Raji (cell line): ENCODE measurements at regions not wholly inside any gene's neighbourhood (a gene's known extent, or its start where the extent isn't known, plus 50 kb on each side); places are given as distances from the start of the nearest gene placed in this dataset.

ENCODE experiments used
- POLR2A ChIP-seq: IDR thresholded peaks from 2 replicates; pipeline ENCODE4 v1.6.1; 2011; ENCODE audit warnings: low read depth, low read length, control low read depth; ENCODE audit not compliant: insufficient read depth

DNA sequence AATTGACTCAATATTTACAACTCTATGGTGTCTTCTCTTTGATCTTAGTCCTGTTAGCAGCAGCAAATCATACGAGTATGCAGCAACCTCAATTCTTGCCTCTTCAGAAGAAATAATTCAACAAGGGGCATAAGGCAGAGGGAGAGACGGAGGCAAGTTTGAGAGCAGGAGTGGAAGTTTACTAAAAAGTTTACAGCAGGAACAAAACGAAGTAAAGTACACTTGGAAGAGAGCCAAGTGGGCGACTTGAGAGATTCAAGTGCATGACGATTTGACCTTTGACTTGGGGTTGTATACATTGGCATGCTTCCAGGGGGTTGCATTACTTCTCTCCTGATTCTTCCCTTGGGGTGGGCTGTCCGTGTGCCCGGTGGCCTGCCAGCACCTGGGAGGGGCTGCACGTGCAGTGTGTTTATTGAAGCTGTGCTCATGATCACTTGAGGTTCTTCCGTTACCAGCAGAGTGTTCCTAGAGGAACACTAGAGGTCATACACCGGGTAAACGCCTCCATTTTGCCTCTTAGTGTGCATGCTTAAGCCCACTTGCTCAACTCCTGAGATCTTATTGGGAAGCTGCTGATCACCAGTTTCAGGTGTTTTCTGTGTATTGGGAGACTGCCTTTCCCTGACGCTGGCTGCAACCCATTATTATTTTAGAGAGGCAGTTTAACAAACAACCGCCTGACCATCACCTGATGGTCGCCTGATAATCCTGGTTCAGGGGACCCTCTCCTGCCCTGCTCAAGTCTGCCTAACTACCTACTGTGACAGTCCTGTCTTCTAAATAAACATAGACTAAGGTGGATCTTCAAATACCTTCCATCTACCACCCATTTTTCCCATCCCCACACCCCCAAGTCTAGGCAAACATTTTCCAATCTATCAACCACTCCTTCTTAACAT is 172.4 kb upstream of the MYLIP start:
- TF ChIP-seq POLR2A, result no peak

DNA sequence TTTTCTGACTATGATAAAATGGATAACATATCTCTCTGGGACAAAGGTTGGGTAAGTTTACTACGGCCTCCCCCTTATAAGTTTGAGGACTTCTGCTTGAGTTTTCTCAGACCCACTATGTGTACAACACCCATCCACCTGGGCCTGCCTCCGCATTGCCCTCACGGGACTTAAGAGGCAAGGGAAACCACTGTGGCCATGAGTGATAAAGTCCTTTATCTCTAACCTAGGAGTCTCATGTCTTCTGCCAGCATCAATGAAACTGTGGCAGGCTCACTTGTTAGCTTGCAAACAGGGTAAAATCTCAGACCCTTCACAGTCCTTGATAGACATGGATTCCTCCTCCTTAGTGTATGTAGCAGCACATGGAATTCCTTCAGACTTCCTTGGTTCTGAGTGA is 173.4 kb upstream of the MYLIP start:
- TF ChIP-seq POLR2A, result no peak

DNA sequence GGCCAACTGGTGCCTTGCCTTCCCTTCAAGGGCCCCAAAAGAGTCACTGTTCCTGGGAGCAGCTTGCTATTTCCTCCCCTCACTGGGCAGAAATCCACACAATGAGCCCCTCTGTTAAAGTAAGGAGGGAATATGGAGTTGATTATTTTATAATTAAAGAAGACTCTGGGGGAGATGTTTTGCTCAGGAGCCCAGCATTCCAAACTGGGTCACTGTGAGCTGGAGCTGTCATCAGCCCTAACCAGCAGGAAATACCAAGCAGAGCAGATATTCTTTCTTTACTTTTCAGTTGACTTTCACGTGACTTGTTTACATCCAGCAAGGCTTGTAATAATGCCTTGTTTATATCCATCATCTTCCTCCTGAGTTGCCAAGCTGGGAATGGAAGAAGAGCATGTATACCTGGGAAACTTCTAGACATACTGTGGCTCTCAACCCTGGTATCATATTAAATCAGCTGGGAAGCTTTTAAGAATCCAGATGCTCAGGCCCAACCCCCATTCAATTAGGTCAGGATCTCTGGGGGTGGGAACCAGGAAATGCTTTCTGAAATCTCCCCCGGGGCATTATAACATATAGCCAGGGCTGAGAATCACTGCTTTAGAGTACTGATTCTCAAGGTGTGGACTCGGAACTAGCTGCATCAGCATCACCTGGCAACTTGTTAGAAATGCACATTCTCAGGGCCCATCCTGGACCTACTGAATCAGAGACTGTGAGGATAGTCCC is 175.6 kb upstream of the MYLIP start:
- no peak for TF ChIP-seq POLR2A

- no peak for TF ChIP-seq POLR2A
Measured at GRCh38 chr6:15952231-15953151, 176.4 kb upstream of the MYLIP start.

- TF ChIP-seq POLR2A, result no peak
Measured at GRCh38 chr6:15950962-15951569, 177.8 kb upstream of the MYLIP start.

DNA sequence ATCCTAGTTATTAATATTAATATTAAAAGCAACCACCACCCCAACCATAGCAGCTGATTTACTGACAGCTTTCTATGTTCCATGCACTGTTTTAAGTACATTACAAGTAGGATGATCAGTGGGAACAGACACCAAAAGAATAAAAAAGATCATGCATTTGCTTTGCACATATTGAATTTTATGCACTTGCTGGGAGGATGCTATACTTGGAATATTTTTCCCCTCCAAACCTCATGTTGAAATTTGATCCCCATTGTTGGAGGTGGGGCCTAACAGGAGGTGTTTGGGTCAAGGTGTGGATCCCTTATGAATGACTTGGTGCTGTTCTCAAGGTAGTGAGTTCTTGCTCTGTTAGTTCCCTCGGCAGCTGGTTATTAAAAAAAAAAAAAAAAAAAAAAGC is 178.9 kb upstream of the MYLIP start:
- no peak for TF ChIP-seq POLR2A

- TF ChIP-seq POLR2A, result no peak
Measured at GRCh38 chr6:15948930-15949900, 179.7 kb upstream of the MYLIP start.

GRCh38 chr6:15947923-15948322 is 181.0 kb upstream of the MYLIP start:
- no peak for TF ChIP-seq POLR2A

GRCh38 chr6:15947436-15947835 is 181.4 kb upstream of the MYLIP start:
- no peak for TF ChIP-seq POLR2A

GRCh38 chr6:15946701-15947385 is 182.0 kb upstream of the MYLIP start:
- no peak for TF ChIP-seq POLR2A

- no peak for TF ChIP-seq POLR2A
Measured at GRCh38 chr6:15945593-15946159, 183.2 kb upstream of the MYLIP start.

- no peak for TF ChIP-seq POLR2A
Measured at GRCh38 chr6:15943423-15943822, 185.5 kb upstream of the MYLIP start.

DNA sequence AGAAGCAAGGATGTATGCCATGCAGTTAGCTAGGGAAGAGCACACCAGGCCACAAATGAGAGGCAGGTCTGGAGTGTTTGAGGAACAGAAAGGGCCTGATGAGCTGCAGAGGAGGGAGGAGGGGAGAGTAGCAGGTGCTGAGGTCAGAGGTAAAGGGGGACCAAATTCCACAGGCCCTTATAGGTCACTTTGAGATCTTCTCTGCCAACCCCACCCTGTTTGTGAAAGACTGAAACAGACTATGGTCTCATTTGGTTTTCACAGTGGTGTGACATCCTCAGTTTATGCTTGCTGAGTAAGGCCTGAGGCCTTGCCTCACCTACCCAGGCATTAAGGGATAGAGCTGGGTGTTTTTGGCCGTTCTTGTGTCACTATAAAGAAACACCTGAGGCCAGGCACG is 187.7 kb upstream of the MYLIP start:
- TF ChIP-seq POLR2A, result no peak

- no peak for TF ChIP-seq POLR2A
Measured at GRCh38 chr6:15938107-15938506, 190.8 kb upstream of the MYLIP start.
